ENCODE measurements at regions not wholly inside any gene's neighbourhood (a gene's known extent, or its start where the extent isn't known, plus 50 kb on each side); places are given as distances from the start of the nearest gene placed in this dataset.
"Not testable (repeated sequence)": the region's sequence is repeated elsewhere in the genome, so short reads cannot be mapped to it uniquely, and the experiment has no call there.

DNA sequence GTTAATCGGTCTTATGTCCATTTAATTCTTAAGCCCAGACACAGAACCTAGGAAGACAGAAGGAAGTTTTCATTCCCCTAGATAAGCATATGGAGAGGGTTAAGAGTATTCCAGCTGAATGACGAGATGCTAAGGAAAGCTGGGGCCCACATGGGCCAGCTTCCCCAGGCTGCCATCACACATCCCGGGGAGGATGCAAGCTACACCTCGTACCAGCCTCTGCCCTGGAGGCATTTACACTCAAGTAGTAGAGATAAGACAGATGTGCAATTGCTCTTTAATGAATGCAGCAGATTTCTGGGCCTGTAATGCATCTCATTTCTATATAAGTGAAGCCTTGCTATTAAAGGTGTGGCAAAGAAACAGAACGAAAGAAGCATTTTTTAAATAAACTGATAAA, 144.5 kb downstream of the MEX3B start:
- no peak for DNase-seq (ENCODE audit: low read depth, low spot score)

DNA sequence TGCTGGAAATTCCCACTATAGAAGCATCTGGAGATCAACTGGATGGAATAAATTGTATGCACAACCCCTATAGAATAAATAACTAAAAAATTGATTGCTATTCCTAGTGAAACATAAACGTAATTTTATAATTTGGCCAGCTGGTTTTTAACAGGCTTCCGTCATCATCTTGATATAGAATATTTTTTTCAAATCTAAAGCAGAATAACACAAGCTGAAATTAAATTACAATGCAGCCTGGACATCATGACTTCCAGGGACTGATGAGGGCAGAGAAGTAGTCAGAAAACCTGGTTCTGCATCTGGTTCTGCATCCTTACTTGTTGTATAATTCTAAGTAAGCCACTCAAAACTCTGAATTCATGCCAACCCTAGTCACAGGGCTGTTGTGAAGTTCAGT, 146.1 kb downstream of the MEX3B start:
- DNase-seq (ENCODE audit: low read depth, low spot score) = no peak

DNA sequence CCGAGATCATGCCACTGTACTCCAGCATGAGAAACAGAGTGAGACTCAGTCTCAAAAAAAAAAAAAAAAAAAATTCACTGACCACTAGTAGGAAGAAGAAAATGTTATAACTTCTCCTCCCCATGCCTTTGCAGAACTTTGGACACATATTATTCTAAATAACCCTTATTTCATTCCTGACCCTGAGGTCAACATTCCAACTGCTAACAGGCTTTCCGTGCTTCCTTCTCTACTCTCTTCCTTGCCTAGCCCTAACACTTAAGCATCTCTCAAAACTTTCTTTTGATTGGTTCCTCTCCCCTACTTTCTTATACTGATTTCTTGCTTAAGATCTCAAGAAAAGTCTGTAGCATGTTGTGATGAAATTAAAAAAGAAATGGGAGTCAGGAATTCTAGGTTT, 146.8 kb downstream of the MEX3B start:
- no peak for DNase-seq (ENCODE audit: low read depth, low spot score)

DNA sequence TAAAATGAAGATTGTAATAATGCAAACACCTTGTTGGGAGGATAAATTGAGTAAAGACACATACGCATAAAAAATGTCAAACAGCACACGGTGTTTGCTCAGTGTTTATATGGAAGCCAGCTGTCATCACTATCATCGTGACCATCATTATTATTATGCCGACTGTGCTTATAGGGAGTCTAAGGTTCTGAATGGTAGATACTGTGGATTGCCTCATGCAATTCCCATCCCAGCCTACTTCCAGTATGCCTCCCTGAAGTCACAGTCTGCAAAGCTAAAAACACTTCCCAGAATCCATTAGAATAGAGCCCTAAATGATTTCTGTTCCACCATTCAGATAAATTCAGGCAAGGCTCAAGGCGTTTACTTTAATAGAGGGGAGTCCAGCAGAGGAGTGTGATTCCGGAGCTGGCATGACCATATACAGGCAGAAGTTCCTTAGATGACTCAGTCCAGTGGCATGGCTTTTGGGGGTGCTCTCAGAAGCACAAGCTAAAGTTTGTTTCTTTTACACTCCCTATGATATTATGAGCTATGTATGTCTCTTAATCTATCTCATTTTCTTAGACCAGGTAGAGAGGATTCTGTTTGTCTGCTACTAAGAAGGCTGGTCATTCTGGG, 148.7 kb downstream of the MEX3B start:
- DNase-seq (ENCODE audit: low read depth, low spot score) = peak; percentile 12

DNA sequence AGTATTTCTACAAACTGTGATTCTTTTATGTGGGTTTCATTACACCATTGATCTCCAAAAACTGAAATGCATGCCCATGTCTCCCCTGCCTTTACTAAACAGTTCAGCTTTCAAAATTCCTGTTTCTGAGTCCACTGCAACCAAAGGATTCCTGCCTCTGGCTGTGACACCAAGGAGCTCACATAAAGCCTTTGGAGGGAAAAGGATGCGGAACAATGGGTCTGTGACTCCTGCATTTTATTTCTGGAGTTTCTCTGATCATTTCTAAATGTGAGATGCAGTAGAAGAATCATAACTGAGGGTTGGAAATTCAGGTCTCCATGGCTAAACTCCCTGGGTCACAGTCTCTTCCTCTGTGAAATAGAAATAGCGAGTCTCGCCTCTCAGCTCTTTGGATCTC, 149.5 kb downstream of the MEX3B start:
- DNase-seq (ENCODE audit: low read depth, low spot score) = no peak

DNA sequence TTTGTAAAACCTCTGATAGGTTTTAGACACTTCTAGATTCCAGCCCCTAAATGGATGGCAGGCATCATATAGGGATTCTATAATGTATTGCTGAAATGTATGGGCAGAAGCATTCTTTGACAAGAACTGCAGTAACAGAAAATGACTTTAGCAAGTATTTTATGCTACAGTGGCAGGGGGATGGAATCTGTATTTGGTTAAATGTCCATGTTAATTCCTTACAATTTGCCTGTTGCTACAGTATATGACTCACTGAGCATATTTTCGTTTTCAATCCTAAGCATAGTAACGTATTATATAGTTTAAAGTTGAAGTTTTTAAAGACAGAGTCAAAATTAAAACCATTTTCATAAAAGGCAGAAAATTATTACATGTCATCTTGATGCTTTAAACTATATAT, 150.1 kb downstream of the MEX3B start:
- no peak for DNase-seq (ENCODE audit: low read depth, low spot score)

DNA sequence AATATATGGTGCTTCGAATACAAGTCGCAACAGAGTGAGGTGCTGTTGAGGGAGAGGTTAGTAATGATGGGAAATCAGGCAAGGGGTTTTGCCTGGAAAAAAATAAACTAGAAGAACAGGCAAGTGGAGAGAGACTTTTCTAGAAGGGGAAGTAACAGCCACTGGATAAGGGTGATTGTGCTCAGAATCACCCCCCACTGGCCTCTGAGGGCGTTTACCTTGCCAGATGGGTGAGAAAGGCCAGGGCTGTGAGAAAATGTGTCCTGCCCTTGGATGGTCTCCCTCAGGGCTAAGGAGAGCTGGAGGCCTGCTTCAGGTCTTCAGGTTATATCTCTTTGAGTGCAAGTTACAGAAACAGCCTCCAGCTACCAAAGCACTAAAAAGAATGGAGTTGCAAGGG, 151.8 kb downstream of the MEX3B start:
- DNase-seq (ENCODE audit: low read depth, low spot score) = no peak

DNA sequence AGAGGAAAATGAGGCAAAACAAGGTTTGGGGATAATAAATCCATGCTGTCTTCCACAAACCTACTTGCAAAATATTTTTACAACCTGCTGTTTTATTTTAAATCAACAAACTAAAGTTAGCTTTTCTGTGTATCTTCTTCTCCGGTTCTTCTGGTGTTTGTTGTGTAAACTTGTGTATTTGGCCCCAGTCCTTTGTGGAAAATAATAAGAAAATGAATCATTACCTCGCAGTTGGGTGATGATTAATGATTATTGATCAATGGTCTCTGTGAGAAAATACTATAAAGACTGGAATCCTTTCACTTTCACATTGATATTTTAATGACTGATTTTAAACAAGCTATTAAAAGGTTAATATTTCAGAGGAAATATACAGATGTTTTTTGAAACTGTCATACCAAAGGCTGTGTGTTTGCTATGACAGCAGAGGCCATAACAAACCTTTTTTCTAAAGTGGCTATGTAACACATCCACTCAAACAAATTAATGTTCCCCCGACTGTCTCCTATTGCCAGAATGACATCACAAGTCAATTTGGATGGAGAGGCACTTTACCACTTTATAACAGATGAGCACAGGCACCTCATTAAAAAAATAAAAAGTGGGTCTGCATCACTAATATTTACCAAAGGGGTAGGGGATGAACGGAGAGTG, 152.5 kb downstream of the MEX3B start:
- no peak for DNase-seq (ENCODE audit: low read depth, low spot score)

DNA sequence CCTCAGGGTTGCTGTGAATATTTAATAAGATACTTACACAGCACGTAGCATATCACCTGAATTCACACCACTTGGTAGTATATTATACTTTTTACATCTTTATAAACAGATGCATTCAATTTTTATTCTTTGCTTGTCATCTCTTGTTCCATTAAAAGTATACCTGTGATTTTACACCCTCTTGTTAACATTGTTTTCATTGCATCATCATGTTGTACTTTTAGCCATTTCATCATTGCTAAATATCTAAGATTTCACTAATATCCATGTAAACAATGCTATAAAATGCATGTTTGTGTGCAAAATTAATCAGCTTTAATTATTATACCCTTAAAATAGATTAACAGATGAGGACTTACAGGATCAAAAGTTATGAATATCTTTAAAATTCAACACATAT, 155.3 kb downstream of the MEX3B start:
- DNase-seq (ENCODE audit: low read depth, low spot score) = no peak

DNA sequence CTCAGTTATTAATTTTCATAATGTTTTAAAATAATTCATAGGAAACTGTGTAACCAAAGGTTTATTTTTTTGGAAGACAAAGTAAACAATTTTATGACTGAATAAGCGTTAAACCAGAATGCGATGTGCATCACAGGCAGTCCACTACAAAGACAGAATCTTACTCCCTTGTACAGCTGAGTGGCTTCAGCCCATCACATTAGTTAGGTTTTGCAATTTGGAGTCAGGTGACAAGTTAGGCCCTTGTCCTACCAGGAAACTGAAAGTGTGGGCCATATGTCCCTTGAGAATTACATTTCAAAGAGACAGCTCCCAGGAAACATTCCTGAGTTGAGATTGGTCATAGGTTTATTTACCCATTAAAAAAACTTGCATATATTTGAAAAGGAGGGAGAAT, 156.3 kb downstream of the MEX3B start:
- no peak for DNase-seq (ENCODE audit: low read depth, low spot score)

DNA sequence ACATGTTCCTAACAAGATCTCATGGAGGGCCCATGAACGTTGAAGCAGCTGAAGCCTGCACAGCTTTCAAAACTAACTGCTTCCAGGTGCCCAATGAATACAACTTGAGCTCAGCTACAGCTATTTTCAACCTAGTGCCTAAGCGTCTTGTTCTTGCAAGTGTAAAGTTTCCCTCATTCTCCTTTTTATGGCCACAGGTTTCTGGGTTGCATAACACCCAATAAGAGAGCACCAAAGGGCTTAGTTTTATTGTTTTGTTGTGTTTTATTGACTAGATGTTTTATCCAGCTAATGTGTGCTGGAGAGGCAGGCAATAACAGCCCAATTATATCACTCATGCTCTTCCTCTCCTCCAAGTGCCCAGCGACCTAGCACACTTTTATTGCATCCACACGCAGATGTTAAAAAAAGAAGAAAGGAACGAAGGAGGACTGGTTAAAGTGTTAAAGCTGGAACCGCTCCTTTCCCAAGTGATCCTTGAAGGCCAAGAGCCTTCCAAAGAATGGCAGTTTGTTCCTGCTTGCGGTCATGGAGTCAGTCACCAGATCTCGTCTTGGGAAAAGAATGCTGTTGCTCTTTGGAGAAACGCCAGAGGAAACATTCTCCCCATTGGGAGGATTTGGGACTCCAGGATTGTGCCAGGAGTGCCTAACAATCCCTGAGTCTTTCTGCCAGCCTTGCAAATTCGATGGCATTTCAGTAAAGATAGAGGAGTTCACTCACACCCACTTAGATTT, 156.9 kb downstream of the MEX3B start:
- peak; percentile 11 for DNase-seq (ENCODE audit: low read depth, low spot score)

DNA sequence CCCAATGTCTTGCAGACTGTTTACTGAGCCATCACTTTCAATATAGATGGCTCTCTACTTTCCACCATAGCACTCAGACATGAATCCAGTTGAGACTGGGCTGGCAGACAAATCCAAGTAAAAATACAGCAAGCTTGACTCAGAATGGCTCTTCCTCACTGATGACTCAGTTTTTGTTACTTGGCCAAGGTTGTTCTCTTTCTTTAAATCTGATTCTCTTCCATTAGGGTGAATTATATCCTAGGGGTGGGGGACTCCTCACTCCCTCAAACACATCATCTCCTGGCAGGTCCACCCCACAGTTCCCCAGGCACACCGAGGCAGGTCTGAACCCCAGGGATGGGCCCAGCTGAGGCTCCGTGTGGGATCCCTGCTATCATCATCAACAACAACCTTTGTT, 157.9 kb downstream of the MEX3B start:
- DNase-seq (ENCODE audit: low read depth, low spot score) = no peak

DNA sequence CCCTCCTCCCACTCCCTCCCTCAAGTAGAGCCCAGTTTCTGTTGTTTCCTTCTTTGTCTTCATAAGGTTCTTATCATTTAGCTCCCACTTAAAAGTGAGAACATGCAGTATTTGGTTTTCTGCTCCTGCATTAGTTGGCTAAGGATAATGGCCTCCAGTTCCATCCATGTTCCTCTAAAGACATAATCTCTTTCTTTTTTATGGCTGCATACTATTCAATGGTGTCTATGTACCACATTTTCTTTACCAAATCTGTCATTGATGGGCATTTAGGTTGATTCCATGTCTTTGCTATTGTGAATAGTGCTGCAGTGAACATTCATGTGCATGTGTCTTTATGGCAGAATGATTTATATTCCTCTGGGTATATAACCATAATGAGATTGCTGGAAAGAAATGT, 158.6 kb downstream of the MEX3B start:
- DNase-seq (ENCODE audit: low read depth, low spot score) = not testable (repeated sequence)

DNA sequence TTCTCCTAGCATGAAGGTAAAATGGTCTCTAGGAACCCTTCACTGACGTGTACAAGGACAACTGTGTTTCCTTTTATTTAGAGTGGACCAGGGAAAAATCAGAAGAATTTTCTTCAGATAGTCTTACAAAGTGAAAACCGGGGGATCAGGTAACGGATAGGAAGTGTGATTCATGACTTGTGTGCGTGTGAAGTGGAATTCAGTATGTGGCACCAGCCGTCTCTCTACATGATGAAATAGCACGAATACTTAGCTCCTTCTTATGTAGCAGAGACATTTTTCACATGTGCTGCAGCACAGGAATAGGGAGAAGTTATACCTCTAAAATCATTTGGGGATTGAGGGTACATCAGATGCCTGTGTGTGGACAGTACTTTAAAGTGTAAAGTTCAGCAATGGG, 159.2 kb downstream of the MEX3B start:
- DNase-seq (ENCODE audit: low read depth, low spot score) = no peak

DNA sequence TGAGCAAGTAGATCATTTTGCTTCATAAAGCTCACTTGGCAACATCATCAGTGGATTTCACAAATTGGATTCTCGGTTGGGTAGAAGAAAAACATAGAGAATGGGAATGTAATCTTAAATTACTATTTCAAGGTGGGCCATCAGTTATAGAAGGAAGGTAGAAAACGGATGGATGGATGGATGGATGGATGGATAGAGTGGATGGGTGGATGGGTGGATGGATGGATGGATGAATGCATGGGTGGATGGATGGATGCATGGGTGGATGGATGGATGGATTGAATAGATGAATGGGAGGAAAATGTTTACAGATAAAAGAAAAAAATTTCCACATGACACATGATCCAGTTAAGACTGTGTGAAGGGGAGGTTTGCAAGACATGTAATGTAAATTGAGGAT, 159.7 kb downstream of the MEX3B start:
- DNase-seq (ENCODE audit: low read depth, low spot score) = no peak

DNA sequence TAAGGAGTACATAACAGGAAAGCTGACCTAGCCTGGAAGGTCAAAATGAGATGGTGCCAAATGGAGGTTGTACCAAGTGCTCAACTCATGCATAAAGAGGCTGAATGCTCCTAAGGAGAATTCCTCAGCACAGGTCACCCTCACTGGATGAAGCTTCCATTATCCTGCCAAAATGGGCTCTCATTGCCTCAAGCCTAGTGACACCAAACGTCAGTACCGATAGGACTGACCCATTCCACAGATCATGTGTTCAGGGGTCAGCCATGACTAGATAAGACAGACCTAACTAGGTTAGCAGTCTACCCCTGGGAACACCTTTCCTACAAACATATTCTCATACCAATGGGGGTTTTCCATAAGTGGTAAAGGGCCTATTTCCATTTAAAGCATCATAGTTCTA, 160.7 kb downstream of the MEX3B start:
- no peak for DNase-seq (ENCODE audit: low read depth, low spot score)

DNA sequence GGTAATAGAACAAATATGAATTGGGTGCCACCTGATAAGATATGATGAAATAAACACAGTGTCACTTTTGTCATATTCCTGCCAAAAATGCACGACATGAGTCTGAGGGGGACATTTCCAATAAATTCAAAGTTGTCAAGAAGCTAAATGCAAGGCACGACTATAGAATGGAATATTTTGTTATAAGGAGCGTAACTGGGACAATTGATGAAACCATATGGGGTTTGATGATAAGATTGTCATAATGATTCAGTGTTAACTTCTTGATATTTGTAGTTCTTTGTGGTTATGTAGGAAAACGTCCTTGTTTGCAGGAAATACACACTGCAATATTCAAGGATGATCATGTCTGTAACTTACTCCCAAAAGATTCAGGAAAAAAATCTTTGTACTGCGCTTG, 163.3 kb downstream of the MEX3B start:
- no peak for DNase-seq (ENCODE audit: low read depth, low spot score)

DNA sequence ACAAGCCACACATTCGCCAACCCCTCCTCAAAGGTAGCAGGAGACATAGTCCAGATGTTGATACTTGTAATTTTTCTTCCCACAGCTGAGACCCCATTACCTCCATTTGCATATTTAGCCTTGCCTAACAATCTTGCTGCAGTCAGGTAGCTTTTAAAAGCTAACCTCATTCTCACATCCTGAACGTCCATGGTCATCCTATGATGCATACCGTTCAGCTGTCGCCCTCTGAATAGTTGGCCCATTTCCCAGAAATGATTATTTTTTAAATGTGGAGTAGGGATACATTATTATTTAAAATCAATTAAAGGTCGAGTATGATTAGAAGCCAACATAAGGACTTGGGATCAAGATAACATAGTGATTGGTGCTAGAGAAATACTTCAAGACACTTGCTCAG, 165.0 kb downstream of the MEX3B start:
- DNase-seq (ENCODE audit: low read depth, low spot score) = no peak

DNA sequence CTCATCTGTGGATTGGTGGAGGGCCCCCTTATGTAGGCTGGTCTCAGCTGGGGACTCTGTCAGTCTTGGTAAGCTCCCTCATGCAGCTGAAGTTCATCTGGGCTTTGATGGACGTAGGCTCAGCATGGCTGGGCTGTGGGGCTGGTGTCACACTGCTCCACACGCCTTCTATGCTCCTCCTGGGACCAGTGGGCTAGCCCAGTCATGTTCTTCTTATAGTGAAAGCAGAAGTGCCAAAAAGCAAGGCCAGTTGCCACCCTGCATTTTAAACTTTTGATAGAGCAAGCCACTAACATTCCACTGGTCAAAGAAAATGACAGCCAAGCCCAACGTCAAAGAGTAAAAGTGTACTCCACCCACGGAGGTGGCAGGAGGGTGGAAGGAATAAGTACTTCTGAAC, 165.5 kb downstream of the MEX3B start:
- no peak for DNase-seq (ENCODE audit: low read depth, low spot score)

DNA sequence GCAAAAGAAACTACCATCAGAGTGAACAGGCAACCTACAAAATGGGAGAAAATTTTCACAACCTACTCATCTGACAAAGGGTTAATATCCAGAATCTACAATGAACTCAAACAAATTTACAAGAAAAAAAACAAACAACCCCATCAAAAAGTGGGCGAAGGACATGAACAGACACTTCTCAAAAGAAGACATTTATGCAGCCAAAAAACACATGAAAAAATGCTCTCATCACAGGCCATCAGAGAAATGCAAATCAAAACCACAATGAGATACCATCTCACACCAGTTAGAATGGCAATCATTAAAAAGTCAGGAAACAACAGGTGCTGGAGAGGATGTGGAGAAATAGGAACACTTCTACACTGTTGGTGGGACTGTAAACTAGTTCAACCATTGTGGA, 170.1 kb downstream of the MEX3B start:
- DNase-seq (ENCODE audit: low read depth, low spot score) = not testable (repeated sequence)

DNA sequence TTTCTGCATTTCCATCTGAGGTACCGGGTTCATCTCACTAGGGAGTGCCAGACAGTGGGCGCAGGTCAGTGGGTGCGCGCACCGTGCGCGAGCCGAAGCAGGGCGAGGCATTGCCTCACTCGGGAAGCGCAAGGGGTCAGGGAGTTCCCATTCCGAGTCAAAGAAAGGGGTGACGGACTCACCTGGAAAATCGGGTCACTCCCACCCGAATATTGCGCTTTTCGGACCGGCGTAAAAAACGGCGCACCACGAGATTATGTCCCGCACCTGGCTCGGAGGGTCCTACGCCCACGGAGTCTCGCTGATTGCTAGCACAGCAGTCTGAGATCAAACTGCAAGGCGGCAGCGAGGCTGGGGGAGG, 175.1 kb downstream of the MEX3B start:
- not testable (repeated sequence) for DNase-seq (ENCODE audit: low read depth, low spot score)

DNA sequence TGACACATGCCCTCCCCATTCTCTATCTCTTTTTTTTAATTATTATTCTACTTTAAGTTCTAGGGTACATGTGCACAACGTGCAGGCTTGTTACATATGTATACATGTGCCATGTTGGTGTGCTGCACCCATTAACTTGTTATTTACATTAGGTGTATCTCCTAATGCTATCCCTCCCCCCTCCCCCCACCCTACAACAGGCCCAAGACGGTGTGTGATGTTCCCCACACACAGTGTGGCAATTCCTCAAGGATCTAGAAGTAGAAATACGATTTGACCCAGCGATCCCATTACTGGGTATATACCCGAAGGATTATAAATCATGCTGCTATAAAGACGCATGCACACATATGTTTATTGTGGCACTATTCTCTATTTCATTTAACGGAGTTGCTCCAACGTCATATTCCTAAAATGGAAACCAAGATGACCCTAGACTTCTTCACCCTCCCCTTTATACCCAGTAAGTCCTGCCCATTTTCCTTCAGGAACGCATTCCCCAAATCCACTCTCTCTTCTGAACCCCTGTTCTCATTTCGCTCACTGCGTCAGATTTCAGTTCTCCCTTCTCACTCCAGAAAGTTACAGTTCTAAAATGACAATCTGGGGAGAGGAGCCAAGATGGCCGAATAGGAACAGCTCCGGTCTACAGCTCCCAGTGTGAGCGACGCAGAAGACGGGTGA, 175.6 kb downstream of the MEX3B start:
- DNase-seq (ENCODE audit: low read depth, low spot score) = not testable (repeated sequence)
